GM21717 (cell line): ENCODE measurements at regions not wholly inside any gene's neighbourhood (a gene's known extent, or its start where the extent isn't known, plus 50 kb on each side); places are given as distances from the start of the nearest gene placed in this dataset.
A peak's percentile ranks its signal among the peaks of the same experiment; 100 is the strongest.
"Not testable (repeated sequence)": the region's sequence is repeated elsewhere in the genome, so short reads cannot be mapped to it uniquely, and the experiment has no call there.

ENCODE experiments used
- ATAC-seq: cut with Tn5 transposase; IDR thresholded peaks from one replicate; pipeline ENCODE4 v1.9.1; 2021; ENCODE audit warnings: mild to moderate bottlenecking, moderate library complexity; ENCODE audit not compliant: unreplicated experiment

- ATAC-seq, result no peak
Observed at GRCh38 chr12:124126950-124127655, 154.1 kb downstream of the ZNF664 start.

GRCh38 chr12:124129132-124129531, 156.1 kb downstream of the ZNF664 start:
- no peak for ATAC-seq

GRCh38 chr12:124130691-124131591, 157.9 kb downstream of the ZNF664 start:
- ATAC-seq, result peak; percentile 83

- no peak for ATAC-seq
Observed at GRCh38 chr12:124131659-124132058, 158.6 kb downstream of the ZNF664 start.

GRCh38 chr12:124132530-124132929, 159.5 kb downstream of the ZNF664 start:
- no peak for ATAC-seq

- ATAC-seq, result no peak
Observed at GRCh38 chr12:124136796-124137195, 158.1 kb upstream of the RFLNA start.

- no peak for ATAC-seq
Observed at GRCh38 chr12:124140944-124141486, 153.9 kb upstream of the RFLNA start.

GRCh38 chr12:124141611-124142010, 153.3 kb upstream of the RFLNA start:
- not testable (repeated sequence) for ATAC-seq

GRCh38 chr12:124142395-124143035, 152.4 kb upstream of the RFLNA start:
- ATAC-seq, result no peak

- ATAC-seq, result no peak
Observed at GRCh38 chr12:124143726-124144125, 151.2 kb upstream of the RFLNA start.

- ATAC-seq, result no peak
Observed at GRCh38 chr12:124144531-124145194, 150.2 kb upstream of the RFLNA start.

- no peak for ATAC-seq
Observed at GRCh38 chr12:124147027-124147426, 147.9 kb upstream of the RFLNA start.

GRCh38 chr12:124147575-124147974, 147.3 kb upstream of the RFLNA start:
- ATAC-seq, result no peak

- ATAC-seq, result no peak
Observed at GRCh38 chr12:124148481-124149273, 146.2 kb upstream of the RFLNA start.

GRCh38 chr12:124149287-124149686, 145.6 kb upstream of the RFLNA start:
- no peak for ATAC-seq

GRCh38 chr12:124150168-124150567, 144.7 kb upstream of the RFLNA start:
- ATAC-seq, result no peak

GRCh38 chr12:124151583-124151982, 143.3 kb upstream of the RFLNA start:
- no peak for ATAC-seq

- no peak for ATAC-seq
Observed at GRCh38 chr12:124152731-124153130, 142.2 kb upstream of the RFLNA start.

- no peak for ATAC-seq
Observed at GRCh38 chr12:124153392-124153791, 141.5 kb upstream of the RFLNA start.

GRCh38 chr12:124157406-124157805, 137.5 kb upstream of the RFLNA start:
- no peak for ATAC-seq
